HEK293T (cell line): ENCODE measurements at regions not wholly inside any gene's neighbourhood (a gene's known extent, or its start where the extent isn't known, plus 50 kb on each side); places are given as distances from the start of the nearest gene placed in this dataset.

Experiments used
- CTCF ChIA-PET: fragments of 350-600 bp; formaldehyde crosslinking; extraction: SDS; loops from one replicate; lab custom pipeline; 2021; ENCODE audit warnings: antibody characterized with exemption, inconsistent platforms; lab: Yijun Ruan, JAX
- POLR2A ChIA-PET: fragments of 350-600 bp; formaldehyde crosslinking; extraction: SDS; loops from one replicate; lab custom pipeline; 2020; ENCODE audit warnings: antibody characterized with exemption, inconsistent platforms; lab: Yijun Ruan, JAX
- DNase-seq: peaks from one replicate; pipeline ENCODE4 v3.0.0; 2012; ENCODE audit warnings: mixed read lengths; ENCODE audit errors: extremely low spot score
- ARNT ChIP-seq: fragments of 450-650 bp; IDR thresholded peaks from 2 replicates; pipeline ENCODE4 v1.6.1; 2017; ENCODE audit warnings: mild to moderate bottlenecking
- BHLHE40 ChIP-seq: fragments of 450-650 bp; IDR thresholded peaks from 2 replicates; pipeline ENCODE4 v1.6.1; 2016; ENCODE audit warnings: mild to moderate bottlenecking, moderate library complexity, borderline replicate concordance
- CTBP1 ChIP-seq: fragments of 450-650 bp; IDR thresholded peaks from 2 replicates; pipeline ENCODE4 v1.6.1; 2016; ENCODE audit warnings: borderline replicate concordance
- ELF4 ChIP-seq: fragments of 450-650 bp; IDR thresholded peaks from 2 replicates; pipeline ENCODE4 v1.6.1; 2017; ENCODE audit warnings: antibody characterized with exemption
- FOXA1 ChIP-seq: fragments of 450-650 bp; IDR thresholded peaks from 2 replicates; pipeline ENCODE4 v1.6.1; 2016; ENCODE audit warnings: mild to moderate bottlenecking
- FOXK2 ChIP-seq: fragments of 450-650 bp; IDR thresholded peaks from 2 replicates; pipeline ENCODE4 v1.6.1; 2016; ENCODE audit warnings: mild to moderate bottlenecking
- FOXM1 ChIP-seq: fragments of 450-650 bp; IDR thresholded peaks from 2 replicates; pipeline ENCODE4 v1.6.1; 2017; ENCODE audit warnings: mild to moderate bottlenecking, borderline replicate concordance
- HDGF ChIP-seq: fragments of 450-650 bp; IDR thresholded peaks from 2 replicates; pipeline ENCODE4 v1.6.1; 2017; ENCODE audit warnings: antibody characterized with exemption, borderline replicate concordance
- L3MBTL2 ChIP-seq: fragments of 450-650 bp; conservative IDR thresholded peaks from 2 replicates; pipeline ENCODE4 v1.6.1; 2016; ENCODE audit warnings: mild to moderate bottlenecking
- LEF1 ChIP-seq: fragments of 450-650 bp; IDR thresholded peaks from 2 replicates; pipeline ENCODE4 v1.6.1; 2017; ENCODE audit warnings: mild to moderate bottlenecking, borderline replicate concordance
- NFRKB ChIP-seq: fragments of 450-650 bp; IDR thresholded peaks from 2 replicates; pipeline ENCODE4 v1.6.1; 2016; ENCODE audit warnings: mild to moderate bottlenecking, moderate library complexity
- SP1 ChIP-seq: fragments of 450-650 bp; IDR thresholded peaks from 2 replicates; pipeline ENCODE4 v1.6.1; 2017
- SUZ12 ChIP-seq: fragments of 450-650 bp; IDR thresholded peaks from 2 replicates; pipeline ENCODE4 v1.6.1; 2016; ENCODE audit warnings: mild to moderate bottlenecking
- TARDBP ChIP-seq: fragments of 450-650 bp; IDR thresholded peaks from 2 replicates; pipeline ENCODE4 v1.6.1; 2016
- ZNF384 ChIP-seq: fragments of 450-650 bp; IDR thresholded peaks from 2 replicates; pipeline ENCODE4 v1.6.1; 2016
- TF ChIP-seq, protein P1 (sequence below): fragments of 450-650 bp; IDR thresholded peaks from 2 replicates; pipeline ENCODE4 v1.6.1; 2016

- CTCF ChIA-PET, result no interaction called here
- POLR2A ChIA-PET, result no interaction called here
- DNase-seq, result no peak
- TF ChIP-seq ZNF384, result no peak
- TF ChIP-seq ELF4, result no peak
- no peak for TF ChIP-seq FOXM1
- no peak for TF ChIP-seq SP1
- TF ChIP-seq HDGF, result no peak
Measured at GRCh38 chr22:47284360-47284759, 521.9 kb downstream of the TBC1D22A start.

- ChIA-PET POLR2A (no interaction called here), CTCF (no interaction called here)
- TF ChIP-seq FOXM1, result no peak
- no peak for TF ChIP-seq ELF4
- no peak for TF ChIP-seq CTBP1
- TF ChIP-seq, protein P1, sequence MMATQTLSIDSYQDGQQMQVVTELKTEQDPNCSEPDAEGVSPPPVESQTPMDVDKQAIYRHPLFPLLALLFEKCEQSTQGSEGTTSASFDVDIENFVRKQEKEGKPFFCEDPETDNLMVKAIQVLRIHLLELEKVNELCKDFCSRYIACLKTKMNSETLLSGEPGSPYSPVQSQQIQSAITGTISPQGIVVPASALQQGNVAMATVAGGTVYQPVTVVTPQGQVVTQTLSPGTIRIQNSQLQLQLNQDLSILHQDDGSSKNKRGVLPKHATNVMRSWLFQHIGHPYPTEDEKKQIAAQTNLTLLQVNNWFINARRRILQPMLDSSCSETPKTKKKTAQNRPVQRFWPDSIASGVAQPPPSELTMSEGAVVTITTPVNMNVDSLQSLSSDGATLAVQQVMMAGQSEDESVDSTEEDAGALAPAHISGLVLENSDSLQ, result no peak
- no peak for TF ChIP-seq FOXK2
- no peak for TF ChIP-seq SUZ12
- no peak for DNase-seq
Measured at GRCh38 chr22:47283616-47284270, 521.3 kb downstream of the TBC1D22A start.

DNA sequence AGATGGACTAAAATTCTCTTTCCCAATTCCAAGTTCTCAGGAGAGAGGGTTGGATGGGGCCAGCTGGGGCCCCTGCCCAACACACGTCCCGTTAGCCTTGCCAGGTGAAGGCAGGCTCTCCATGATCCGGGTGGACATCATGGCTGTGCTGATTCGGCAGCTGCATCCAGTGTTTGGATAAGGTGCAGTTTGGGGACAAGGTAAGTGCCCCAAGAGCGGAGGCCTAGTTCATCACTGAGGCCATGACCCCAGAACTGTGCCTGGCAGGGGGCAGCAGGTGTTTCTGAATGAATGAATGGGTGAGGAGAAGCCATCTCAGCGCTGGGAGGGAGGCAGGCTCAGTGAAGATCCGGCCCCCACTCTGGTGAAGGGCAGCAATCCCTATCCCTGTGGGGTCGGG, 520.4 kb downstream of the TBC1D22A start:
- CTCF ChIA-PET, result no interaction called here
- POLR2A ChIA-PET, result no interaction called here
- TF ChIP-seq, protein P1, result no peak
- no peak for TF ChIP-seq SP1
- TF ChIP-seq LEF1, result no peak
- TF ChIP-seq TARDBP, result no peak
- TF ChIP-seq SUZ12, result no peak
- TF ChIP-seq BHLHE40, result no peak
- no peak for TF ChIP-seq ELF4
- no peak for TF ChIP-seq NFRKB
- no peak for TF ChIP-seq FOXM1
- no peak for TF ChIP-seq HDGF
- TF ChIP-seq L3MBTL2, result no peak
- TF ChIP-seq ZNF384, result no peak
- TF ChIP-seq FOXA1, result no peak
- TF ChIP-seq ARNT, result no peak
- no peak for TF ChIP-seq FOXK2
- TF ChIP-seq CTBP1, result no peak
- no peak for DNase-seq

DNA sequence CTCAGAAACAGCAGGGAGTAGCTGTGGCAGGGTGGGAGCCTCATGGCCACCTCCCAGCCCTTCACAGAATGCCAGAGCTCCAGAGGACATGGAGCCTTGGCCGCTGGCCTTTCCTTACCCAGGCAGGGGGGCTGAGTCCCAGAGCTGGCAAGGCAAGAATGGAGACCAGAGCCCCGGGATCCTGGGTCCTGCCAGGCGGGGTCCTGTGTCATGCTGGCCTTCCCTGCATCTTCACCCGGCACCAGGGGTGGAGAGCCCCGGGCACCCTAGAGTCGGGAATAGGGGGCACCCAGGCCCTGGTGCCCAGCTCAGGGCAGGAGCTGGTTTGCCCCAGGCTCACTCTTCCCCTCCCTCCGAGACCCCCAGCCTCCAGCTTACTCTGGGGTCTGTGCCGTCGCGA, 519.9 kb downstream of the TBC1D22A start:
- DNase-seq, result no peak
- no peak for TF ChIP-seq L3MBTL2
- no peak for TF ChIP-seq LEF1
- no peak for TF ChIP-seq SUZ12
- TF ChIP-seq FOXA1, result no peak
- CTCF ChIA-PET, result no interaction called here
- POLR2A ChIA-PET, result no interaction called here

DNA sequence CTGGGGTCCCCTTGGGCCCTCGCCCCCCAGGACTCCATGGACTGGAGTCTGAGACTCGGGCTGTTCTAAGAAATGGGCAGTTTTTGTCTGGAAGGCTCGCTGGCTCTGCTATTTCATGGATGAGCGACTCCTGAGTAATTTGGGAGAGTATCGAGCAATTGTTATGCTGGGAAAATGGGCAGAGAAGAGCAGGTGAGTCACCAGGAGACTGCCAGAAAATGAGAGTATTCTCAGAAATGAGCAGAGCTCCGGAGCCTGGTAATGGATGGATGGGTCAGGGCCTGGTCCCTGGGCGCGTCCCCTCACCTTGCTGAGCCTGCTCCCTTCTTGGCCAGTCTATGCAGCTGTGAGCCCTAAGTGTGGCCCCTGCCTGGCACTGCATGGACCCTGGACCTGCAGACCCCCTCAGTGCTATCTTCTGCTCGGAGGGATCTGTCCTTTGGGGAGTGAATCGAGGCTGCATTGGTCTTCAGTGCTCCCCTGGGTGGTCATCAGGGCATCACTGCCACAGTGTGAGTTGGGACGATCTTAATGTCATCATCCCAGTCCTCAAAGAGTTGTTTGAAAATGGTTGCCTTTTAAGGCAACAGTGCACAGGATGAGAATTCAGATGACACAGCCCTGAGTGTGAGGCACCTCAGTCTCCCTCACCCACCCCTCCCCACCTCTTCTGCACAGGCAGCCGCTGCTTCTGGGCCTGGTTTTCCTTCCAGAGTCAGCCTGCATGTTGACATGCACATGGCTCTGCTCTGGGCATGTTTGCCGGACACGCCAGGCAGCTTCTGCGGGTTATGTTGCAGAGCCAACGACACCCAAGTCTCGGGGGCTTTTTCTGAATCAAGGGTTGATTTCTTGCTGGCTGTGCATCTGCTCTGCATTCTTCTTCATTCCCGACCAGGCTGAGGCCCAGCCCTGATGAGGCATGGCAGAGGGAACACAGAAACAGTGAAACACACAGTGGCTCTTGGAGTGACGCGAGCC, 519.0 kb downstream of the TBC1D22A start:
- ChIA-PET CTCF (no interaction called here), POLR2A (no interaction called here)
- no peak for TF ChIP-seq FOXM1
- DNase-seq, result no peak

DNA sequence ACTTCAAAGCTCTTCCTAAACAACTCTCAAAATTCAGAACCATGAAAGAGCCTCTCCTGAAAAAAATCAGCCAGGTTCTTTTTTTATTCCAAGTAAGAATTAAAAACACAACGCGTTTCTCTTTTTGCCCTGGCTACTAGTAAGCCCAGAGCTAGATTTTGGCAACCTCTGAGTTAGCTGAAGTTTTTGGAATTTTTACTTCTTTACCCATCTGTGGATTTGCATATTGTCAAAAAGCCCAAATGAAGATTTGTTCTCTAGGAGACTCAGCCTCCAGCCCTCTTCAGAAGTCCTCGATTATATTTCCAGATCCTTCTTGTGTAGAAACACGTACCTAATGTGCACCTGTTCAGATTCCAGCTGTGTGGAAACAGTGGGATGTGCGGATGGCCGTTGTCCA, 517.9 kb downstream of the TBC1D22A start:
- DNase-seq, result no peak

GRCh38 chr22:47279746-47280145, 517.3 kb downstream of the TBC1D22A start:
- TF ChIP-seq, protein P1, result no peak
- TF ChIP-seq LEF1, result no peak
- TF ChIP-seq CTBP1, result no peak
- POLR2A ChIA-PET, result no interaction called here
- CTCF ChIA-PET, result no interaction called here
- DNase-seq, result no peak

More for the DNA sequence above, 517.9 kb downstream of the TBC1D22A start:
- CTCF ChIA-PET, result no interaction called here
- POLR2A ChIA-PET, result no interaction called here
- TF ChIP-seq ELF4 (no peak), ZNF384 (no peak), SP1 (no peak), FOXK2 (no peak)
